Fibroblast of the aortic adventitia (primary cell): ENCODE measurements at regions not wholly inside any gene's neighbourhood (a gene's known extent, or its start where the extent isn't known, plus 50 kb on each side); places are given as distances from the start of the nearest gene placed in this dataset.

Source experiments
- DNase-seq: peaks from one replicate; pipeline ENCODE4 v3.0.0-alpha.2; 2010; ENCODE audit warnings: low read depth
- H3K4me3 ChIP-seq: 2 replicates; pipeline ENCODE4 v1.5.1; 2011; ENCODE audit warnings: low read depth, mild to moderate bottlenecking, control low read depth, low read length, moderate library complexity
- TF ChIP-seq, protein P1 (sequence below): IDR thresholded peaks from 2 replicates; pipeline ENCODE4 v1.5.1; 2011; ENCODE audit warnings: mild to moderate bottlenecking, low read length, control low read depth, inconsistent platforms; ENCODE audit not compliant: insufficient read depth

DNA sequence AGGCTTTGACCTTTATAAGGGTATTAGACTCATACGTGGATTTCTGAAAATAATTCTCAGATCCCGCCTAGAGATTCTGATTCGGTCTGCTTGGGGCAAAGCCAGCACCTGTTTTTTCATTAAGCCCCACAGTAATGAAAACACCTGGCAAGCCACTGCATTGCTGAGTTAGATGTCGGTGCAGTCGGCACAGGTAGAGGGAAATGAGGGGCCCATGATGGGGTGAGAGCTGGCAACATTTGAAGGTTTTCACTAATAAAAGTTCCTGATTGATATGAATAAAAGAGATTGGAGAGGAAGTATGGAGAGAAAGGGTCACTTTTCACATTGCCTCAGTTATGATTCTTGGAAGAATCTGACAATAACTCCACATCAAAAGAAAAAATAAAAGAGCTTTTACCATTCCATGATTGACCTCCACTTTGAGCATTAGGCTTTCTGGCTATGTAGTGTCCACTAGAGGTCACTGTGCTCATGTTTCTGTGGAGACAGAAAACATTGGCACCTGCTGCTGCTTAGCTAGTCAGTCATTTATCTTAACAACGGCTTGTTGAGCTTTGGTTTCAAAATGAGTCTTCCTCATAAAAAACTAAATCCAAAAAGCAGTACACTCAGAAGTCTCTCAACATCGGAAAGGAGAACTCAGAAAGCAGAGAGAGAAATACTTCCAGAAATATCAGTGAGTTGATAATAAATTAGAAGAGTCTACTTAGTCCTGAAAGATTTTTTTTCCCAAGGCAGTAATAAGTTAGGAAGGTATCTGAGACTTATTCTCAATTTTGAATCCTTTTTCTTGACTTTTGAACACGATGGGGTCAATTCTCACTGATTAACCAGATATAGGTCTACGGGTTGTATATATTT is 53.3 kb upstream of the KLHL31 start:
- peak; percentile 72 for DNase-seq
- no peak overlapping the region for H3K4me3 ChIP-seq
- TF ChIP-seq, protein P1, sequence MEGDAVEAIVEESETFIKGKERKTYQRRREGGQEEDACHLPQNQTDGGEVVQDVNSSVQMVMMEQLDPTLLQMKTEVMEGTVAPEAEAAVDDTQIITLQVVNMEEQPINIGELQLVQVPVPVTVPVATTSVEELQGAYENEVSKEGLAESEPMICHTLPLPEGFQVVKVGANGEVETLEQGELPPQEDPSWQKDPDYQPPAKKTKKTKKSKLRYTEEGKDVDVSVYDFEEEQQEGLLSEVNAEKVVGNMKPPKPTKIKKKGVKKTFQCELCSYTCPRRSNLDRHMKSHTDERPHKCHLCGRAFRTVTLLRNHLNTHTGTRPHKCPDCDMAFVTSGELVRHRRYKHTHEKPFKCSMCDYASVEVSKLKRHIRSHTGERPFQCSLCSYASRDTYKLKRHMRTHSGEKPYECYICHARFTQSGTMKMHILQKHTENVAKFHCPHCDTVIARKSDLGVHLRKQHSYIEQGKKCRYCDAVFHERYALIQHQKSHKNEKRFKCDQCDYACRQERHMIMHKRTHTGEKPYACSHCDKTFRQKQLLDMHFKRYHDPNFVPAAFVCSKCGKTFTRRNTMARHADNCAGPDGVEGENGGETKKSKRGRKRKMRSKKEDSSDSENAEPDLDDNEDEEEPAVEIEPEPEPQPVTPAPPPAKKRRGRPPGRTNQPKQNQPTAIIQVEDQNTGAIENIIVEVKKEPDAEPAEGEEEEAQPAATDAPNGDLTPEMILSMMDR, result peak; percentile 87

DNA sequence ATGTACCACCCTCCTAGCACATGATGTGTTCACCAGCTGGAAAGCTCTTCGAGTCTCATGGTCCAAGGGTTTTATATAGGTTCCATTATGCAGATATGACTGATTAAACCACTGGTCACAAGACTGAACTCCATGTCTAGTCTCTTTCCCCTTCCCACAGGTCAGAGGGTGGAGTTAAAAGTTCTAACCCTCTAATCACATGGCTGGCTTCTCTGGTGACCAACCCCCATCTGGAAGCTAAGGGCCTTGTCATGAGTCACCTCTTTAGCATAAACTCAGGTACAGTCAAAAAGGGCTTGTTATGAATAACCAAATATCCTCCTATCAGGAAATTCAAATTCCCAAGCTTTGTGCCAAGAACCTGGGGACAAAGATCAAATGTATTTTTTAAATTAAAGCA is 52.0 kb upstream of the KLHL31 start:
- TF ChIP-seq, protein P1, result no peak
- no peak overlapping the region for H3K4me3 ChIP-seq
- no peak for DNase-seq

DNA sequence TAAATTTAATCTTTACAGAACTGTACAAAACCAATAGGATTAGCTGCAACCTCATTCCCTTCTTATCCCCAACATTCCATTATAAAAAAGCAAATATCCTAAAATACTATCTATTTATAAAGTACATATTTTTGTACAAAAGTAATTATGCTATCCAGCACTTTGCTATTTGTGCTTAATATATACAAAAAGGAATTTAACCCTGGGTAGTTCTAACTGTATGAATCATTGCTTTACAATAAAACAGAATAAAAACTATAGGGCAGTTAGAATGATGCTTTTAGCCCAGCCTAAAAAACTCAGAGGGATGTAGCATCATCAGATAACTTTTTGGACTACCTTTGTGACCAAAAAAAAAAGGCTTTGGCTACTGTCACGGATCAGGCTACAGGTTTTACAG is 49.9 kb upstream of the KLHL31 start:
- no peak overlapping the region for H3K4me3 ChIP-seq
- TF ChIP-seq, protein P1, result no peak
- no peak for DNase-seq
